CD14-positive monocyte (primary cell): ENCODE measurements at regions not wholly inside any gene's neighbourhood (a gene's known extent, or its start where the extent isn't known, plus 50 kb on each side); places are given as distances from the start of the nearest gene placed in this dataset.

ENCODE experiments used
- DNase-seq, 3 donors: peaks; one replicate each; pipeline ENCODE4 v3.0.0-alpha.2; 2011 to 2022
- H2AFZ ChIP-seq: 2 replicates; pipeline ENCODE4 v1.6.0; 2012; ENCODE audit warnings: mild to moderate bottlenecking, low read depth, low read length, inconsistent platforms; ENCODE audit not compliant: insufficient read depth, poor library complexity, severe bottlenecking
- H3K27ac ChIP-seq, 2 donors: 1 replicate in 1 of 2; 2 replicates in 1 of 2; pipeline ENCODE4 v1.5.1; 2012 to 2013; ENCODE audit warnings: low read length in 2 of 2, control low read depth in 1 of 2, inconsistent platforms in 1 of 2, low read depth in 1 of 2, mild to moderate bottlenecking in 1 of 2
- H3K27me3 ChIP-seq, 2 donors: one replicate each; pipeline versions ENCODE4 v1.6.0 to v1.6.1; 2011 to 2013; ENCODE audit warnings: low read length in 2 of 2; ENCODE audit not compliant: control insufficient read depth in 2 of 2, insufficient read depth in 2 of 2
- H3K36me3 ChIP-seq, 2 donors: replicated peaks in 1 of 2; 1 replicate in 1 of 2; 2 replicates in 1 of 2; pipeline versions ENCODE4 v1.5.1 to v1.6.1; 2012 to 2013; ENCODE audit warnings: low read length in 2 of 2, control low read depth in 1 of 2, inconsistent platforms in 1 of 2, mild to moderate bottlenecking in 1 of 2; ENCODE audit not compliant: insufficient read depth in 2 of 2, control insufficient read depth in 1 of 2
- H3K4me1 ChIP-seq, 2 donors: 1 replicate in 1 of 2; 2 replicates in 1 of 2; pipeline versions ENCODE4 v1.5.1 to v1.6.1; 2012 to 2013; ENCODE audit warnings: low read length in 2 of 2, control low read depth in 1 of 2, inconsistent platforms in 1 of 2, mild to moderate bottlenecking in 1 of 2, moderate library complexity in 1 of 2; ENCODE audit not compliant: insufficient read depth in 2 of 2, control insufficient read depth in 1 of 2
- H3K4me2 ChIP-seq: replicated peaks from 2 replicates; pipeline ENCODE3; 2012; ENCODE audit warnings: low read length, moderate library complexity, mild to moderate bottlenecking; ENCODE audit not compliant: poor library complexity, severe bottlenecking; ENCODE audit errors: extremely low read depth
- H3K4me3 ChIP-seq, 3 experiments: fragments of 200-600 bp in 1 of 3; sonication (generic) in 1 of 3; replicated peaks in 1 of 3; 1 replicate in 2 of 3; 2 replicates in 1 of 3; pipeline ENCODE4 v1.5.1; 2011 to 2013; ENCODE audit warnings: low read length in 3 of 3, mild to moderate bottlenecking in 3 of 3, control low read depth in 2 of 3, low read depth in 2 of 3, inconsistent platforms in 1 of 3, moderate library complexity in 1 of 3
- H3K79me2 ChIP-seq: 2 replicates; pipeline ENCODE4 v1.6.0; 2012; ENCODE audit warnings: mild to moderate bottlenecking, control low read depth, inconsistent platforms, low read length, moderate library complexity; ENCODE audit not compliant: insufficient read depth
- H3K9ac ChIP-seq: 2 replicates; pipeline ENCODE4 v1.6.0; 2017; ENCODE audit warnings: low read length, mild to moderate bottlenecking; ENCODE audit not compliant: insufficient read depth, poor library complexity, severe bottlenecking
- H3K9me3 ChIP-seq, 2 donors: replicated peaks in 1 of 2; 1 replicate in 1 of 2; 2 replicates in 1 of 2; pipeline versions ENCODE4 v1.5.1 to v1.6.1; 2012 to 2013; ENCODE audit warnings: low read length in 2 of 2, control low read depth in 1 of 2; ENCODE audit not compliant: control insufficient read depth in 1 of 2, insufficient read depth in 1 of 2
- H4K20me1 ChIP-seq: 2 replicates; pipeline ENCODE4 v1.6.0; 2012; ENCODE audit warnings: mild to moderate bottlenecking, low read length, control low read depth, moderate library complexity; ENCODE audit not compliant: insufficient read depth
- H3K27ac Mint-ChIP-seq, 7 donors: one replicate each; pipeline ENCODE4 v1.8.0; 2020; ENCODE audit warnings: mild to moderate bottlenecking in 7 of 7, mixed read lengths in 7 of 7, moderate library complexity in 6 of 7, inconsistent platforms in 2 of 7
- H3K27me3 Mint-ChIP-seq, 3 donors: one replicate each; pipeline ENCODE4 v1.8.0; 2021 to 2022; ENCODE audit warnings: low read depth in 3 of 3, mild to moderate bottlenecking in 3 of 3, mixed read lengths in 3 of 3, moderate library complexity in 3 of 3, inconsistent platforms in 1 of 3
- H3K36me3 Mint-ChIP-seq, 2 donors: one replicate each; pipeline ENCODE4 v1.8.0; 2020; ENCODE audit warnings: mixed read lengths in 2 of 2, inconsistent platforms in 1 of 2, mild to moderate bottlenecking in 1 of 2
- H3K4me1 Mint-ChIP-seq: one replicate; pipeline ENCODE4 v1.8.0; 2020; ENCODE audit warnings: mild to moderate bottlenecking, mixed read lengths
- H3K4me3 Mint-ChIP-seq, 2 donors: one replicate each; pipeline ENCODE4 v1.8.0; 2020; ENCODE audit warnings: mild to moderate bottlenecking in 2 of 2, mixed read lengths in 2 of 2, moderate library complexity in 1 of 2
- H3K9me3 Mint-ChIP-seq, 7 donors: one replicate each; pipeline ENCODE4 v1.8.0; 2020 to 2022; ENCODE audit warnings: mixed read lengths in 7 of 7, mild to moderate bottlenecking in 6 of 7, moderate library complexity in 6 of 7, inconsistent platforms in 2 of 7
- CTCF ChIP-seq: fragments of 200-600 bp; IDR thresholded peaks from one replicate; pipeline ENCODE4 v1.8.0; 2022; ENCODE audit warnings: antibody characterized with exemption, mild to moderate bottlenecking
- WGBS: methylation state at CpG from one replicate; pipeline ENCODE4 v1.1.5; 2013; ENCODE audit warnings: missing lambda C conversion rate; ENCODE audit not compliant: insufficient coverage; 5-methylcytosine and 5-hydroxymethylcytosine counted together
- intact Hi-C, 2 donors: fragments of 100-400 bp; cut with micrococcal nuclease; formaldehyde crosslinking; loops; one replicate each; pipeline versions ENCODE4 v1.15.0 to v1.15.1; 2023

GRCh38 chrX:114162068-114162735, 421.7 kb upstream of the HTR2C start:
- Histone ChIP-seq H3K36me3 (no peaks in the 10 kb centered on the region), H3K27me3 (no peaks in the 10 kb centered on the region), H3K4me1 (no peaks in the 10 kb centered on the region), H3K4me2 (no peak overlapping the region), H3K27ac (no peak overlapping the region), H3K4me3 (no peak overlapping the region), H3K9ac (no peak overlapping the region), H3K79me2 (no peaks in the 10 kb centered on the region), H2AFZ (no peak overlapping the region), H3K9me3 (peaks cover 0 to 6% of the 10 kb centered on the region in 2 donors), H4K20me1 (no peaks in the 10 kb centered on the region)
- no peak for DNase-seq
- WGBS, result 96% methylated on average over 4 of the region's 9 CpGs
- Mint-ChIP-seq H3K36me3 (no peaks in the 10 kb centered on the region), H3K9me3 (peaks cover 0 to 10% (median 4%) of the 10 kb centered on the region in 7 donors), H3K4me3 (no peak overlapping the region), H3K27me3 (no peaks in the 10 kb centered on the region), H3K4me1 (no peaks in the 10 kb centered on the region), H3K27ac (no peak overlapping the region)
- TF ChIP-seq CTCF, result no peak
- intact Hi-C loops, result no loop called here

GRCh38 chrX:114152801-114153200, 431.1 kb upstream of the HTR2C start:
- WGBS, result no CpG with 5 or more reads among the region's 1 CpG
- no peak overlapping the region for H3K27ac Mint-ChIP-seq

More at GRCh38 chrX:114152801-114153200, 431.1 kb upstream of the HTR2C start:
- Histone ChIP-seq H3K27me3 (no peaks in the 10 kb centered on the region), H4K20me1 (no peaks in the 10 kb centered on the region), H3K4me2 (no peak overlapping the region), H3K4me1 (no peaks in the 10 kb centered on the region), H3K4me3 (no peak overlapping the region), H3K9me3 (no peaks in the 10 kb centered on the region), H3K36me3 (no peaks in the 10 kb centered on the region), H3K27ac (no peak overlapping the region), H3K9ac (no peak overlapping the region), H3K79me2 (no peaks in the 10 kb centered on the region), H2AFZ (no peak overlapping the region)
- Mint-ChIP-seq H3K4me1 (no peaks in the 10 kb centered on the region), H3K4me3 (no peak overlapping the region), H3K27me3 (peaks cover 0 to 4% (median 0%) of the 10 kb centered on the region in 3 donors), H3K9me3 (peaks cover 0 to 5% (median 0%) of the 10 kb centered on the region in 7 donors), H3K36me3 (no peaks in the 10 kb centered on the region)
- no peak for DNase-seq
- intact Hi-C loops, result no loop called here
- TF ChIP-seq CTCF, result no peak
